ENCODE measurements at regions not wholly inside any gene's neighbourhood (a gene's known extent, or its start where the extent isn't known, plus 50 kb on each side); places are given as distances from the start of the nearest gene placed in this dataset.
"Not testable (repeated sequence)": the region's sequence is repeated elsewhere in the genome, so short reads cannot be mapped to it uniquely, and the experiment has no call there.

DNA sequence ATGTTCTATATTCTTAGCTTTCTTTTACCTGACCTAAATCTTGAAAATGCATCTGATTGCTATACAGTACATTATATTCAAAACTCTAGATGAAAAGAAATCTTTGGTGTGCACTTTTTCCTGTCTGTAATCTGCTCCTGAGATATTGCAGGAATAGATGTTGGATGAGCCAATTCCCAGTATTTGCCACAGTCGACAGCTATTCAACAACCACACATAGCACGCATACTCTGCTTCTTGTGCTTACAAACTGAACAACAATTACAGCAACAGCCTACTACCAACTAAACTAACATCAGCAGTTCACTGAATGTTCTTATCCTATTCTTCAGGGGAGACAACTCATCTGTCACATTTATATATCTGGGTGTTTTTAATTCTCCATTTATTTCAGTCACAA lies 573.9 kb upstream of the GRID2 start:
- no peak for DNase-seq
- Histone ChIP-seq H3K9ac (ENCODE audit: low read depth in 2 of 2, low read length in 2 of 2) (no peak overlapping the region), H3K4me3 (no peak overlapping the region), H3K27me3 (no peaks in the 10 kb centered on the region), H3K4me1 (no peaks in the 10 kb centered on the region), H3K27ac (no peak overlapping the region), H3K9me3 (no peaks in the 10 kb centered on the region), H3K36me3 (no peaks in the 10 kb centered on the region)
- intact Hi-C loops (cut with DNase I), result no loop called here
- TF ChIP-seq, protein P1, sequence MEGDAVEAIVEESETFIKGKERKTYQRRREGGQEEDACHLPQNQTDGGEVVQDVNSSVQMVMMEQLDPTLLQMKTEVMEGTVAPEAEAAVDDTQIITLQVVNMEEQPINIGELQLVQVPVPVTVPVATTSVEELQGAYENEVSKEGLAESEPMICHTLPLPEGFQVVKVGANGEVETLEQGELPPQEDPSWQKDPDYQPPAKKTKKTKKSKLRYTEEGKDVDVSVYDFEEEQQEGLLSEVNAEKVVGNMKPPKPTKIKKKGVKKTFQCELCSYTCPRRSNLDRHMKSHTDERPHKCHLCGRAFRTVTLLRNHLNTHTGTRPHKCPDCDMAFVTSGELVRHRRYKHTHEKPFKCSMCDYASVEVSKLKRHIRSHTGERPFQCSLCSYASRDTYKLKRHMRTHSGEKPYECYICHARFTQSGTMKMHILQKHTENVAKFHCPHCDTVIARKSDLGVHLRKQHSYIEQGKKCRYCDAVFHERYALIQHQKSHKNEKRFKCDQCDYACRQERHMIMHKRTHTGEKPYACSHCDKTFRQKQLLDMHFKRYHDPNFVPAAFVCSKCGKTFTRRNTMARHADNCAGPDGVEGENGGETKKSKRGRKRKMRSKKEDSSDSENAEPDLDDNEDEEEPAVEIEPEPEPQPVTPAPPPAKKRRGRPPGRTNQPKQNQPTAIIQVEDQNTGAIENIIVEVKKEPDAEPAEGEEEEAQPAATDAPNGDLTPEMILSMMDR (IDR thresholded peaks at IDR 0.05), result no peak

DNA sequence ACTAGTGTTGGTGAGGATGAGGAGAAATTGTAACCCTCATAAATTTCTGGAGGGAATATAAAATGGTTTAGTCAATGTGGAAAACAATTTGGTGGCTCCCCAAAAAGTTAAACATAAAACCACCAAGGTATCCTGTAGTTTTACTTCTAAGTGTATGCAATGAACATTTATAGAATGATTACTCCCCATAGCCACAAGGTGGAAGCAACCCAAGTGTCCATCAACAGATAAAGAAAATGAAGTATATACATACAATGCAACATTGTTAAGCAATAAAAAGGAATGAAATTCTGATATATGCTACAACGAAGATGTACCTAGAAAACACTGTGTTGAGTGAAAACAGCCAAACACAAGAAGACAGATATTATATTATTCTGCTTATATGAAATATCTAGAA lies 569.1 kb upstream of the GRID2 start:
- H3K4me3 ChIP-seq, result no peak overlapping the region
- TF ChIP-seq, protein P1 (IDR thresholded peaks at IDR 0.05), result peak; percentile 7
- H3K27me3 ChIP-seq, result no peaks in the 10 kb centered on the region
- no peaks in the 10 kb centered on the region for H3K36me3 ChIP-seq
- H3K27ac ChIP-seq, result no peak overlapping the region
- H3K9ac ChIP-seq (ENCODE audit: low read depth in 2 of 2, low read length in 2 of 2), result no peak overlapping the region
- H3K9me3 ChIP-seq, result no peaks in the 10 kb centered on the region
- intact Hi-C loops (cut with DNase I), result no loop called here
- no peak for DNase-seq
- no peaks in the 10 kb centered on the region for H3K4me1 ChIP-seq

- DNase-seq; H3K9ac ChIP-seq (ENCODE audit: low read depth in 2 of 2, low read length in 2 of 2); H3K9me3 ChIP-seq; H3K27ac ChIP-seq; intact Hi-C loops (cut with DNase I); H3K36me3 ChIP-seq; H3K4me3 ChIP-seq; H3K4me1 ChIP-seq; H3K27me3 ChIP-seq: not testable (repeated sequence)
These were observed 564.9 kb upstream of the GRID2 start for GRCh38 chr4:91738831-91739230.

GRCh38 chr4:91746551-91746950 lies 557.2 kb upstream of the GRID2 start:
- Histone ChIP-seq H3K27ac (no peak overlapping the region), H3K27me3 (no peaks in the 10 kb centered on the region), H3K4me3 (no peak overlapping the region), H3K9me3 (no peaks in the 10 kb centered on the region), H3K4me1 (no peaks in the 10 kb centered on the region), H3K9ac (ENCODE audit: low read depth in 2 of 2, low read length in 2 of 2) (no peak overlapping the region), H3K36me3 (no peaks in the 10 kb centered on the region)
- DNase-seq, result no peak
- intact Hi-C loops (cut with DNase I), result no loop called here
- TF ChIP-seq, protein P1 (IDR thresholded peaks at IDR 0.05), result no peak

GRCh38 chr4:91751961-91752360 lies 551.8 kb upstream of the GRID2 start:
- H3K4me3 ChIP-seq, result no peak overlapping the region
- H3K9me3 ChIP-seq, result no peaks in the 10 kb centered on the region
- DNase-seq, result no peak
- no peaks in the 10 kb centered on the region for H3K4me1 ChIP-seq
- no peak overlapping the region for H3K27ac ChIP-seq
- H3K9ac ChIP-seq (ENCODE audit: low read depth in 2 of 2, low read length in 2 of 2), result no peak overlapping the region
- no peaks in the 10 kb centered on the region for H3K27me3 ChIP-seq
- no peaks in the 10 kb centered on the region for H3K36me3 ChIP-seq
- intact Hi-C loops (cut with DNase I), result no loop called here
- TF ChIP-seq, protein P1 (IDR thresholded peaks at IDR 0.05), result no peak

GRCh38 chr4:91754716-91755115 lies 549.0 kb upstream of the GRID2 start:
- no peaks in the 10 kb centered on the region for H3K9me3 ChIP-seq
- H3K4me3 ChIP-seq, result no peak overlapping the region
- H3K27ac ChIP-seq, result no peak overlapping the region
- H3K27me3 ChIP-seq, result no peaks in the 10 kb centered on the region
- DNase-seq, result no peak
- H3K36me3 ChIP-seq, result no peaks in the 10 kb centered on the region
- intact Hi-C loops (cut with DNase I), result no loop called here
- TF ChIP-seq, protein P1 (IDR thresholded peaks at IDR 0.05), result no peak
- no peaks in the 10 kb centered on the region for H3K4me1 ChIP-seq
- no peak overlapping the region for H3K9ac ChIP-seq (ENCODE audit: low read depth in 2 of 2, low read length in 2 of 2)
